ENCODE measurements at regions not wholly inside any gene's neighbourhood (a gene's known extent, or its start where the extent isn't known, plus 50 kb on each side); places are given as distances from the start of the nearest gene placed in this dataset.
A peak's percentile ranks its signal among the peaks of the same experiment; 100 is the strongest.

DNA sequence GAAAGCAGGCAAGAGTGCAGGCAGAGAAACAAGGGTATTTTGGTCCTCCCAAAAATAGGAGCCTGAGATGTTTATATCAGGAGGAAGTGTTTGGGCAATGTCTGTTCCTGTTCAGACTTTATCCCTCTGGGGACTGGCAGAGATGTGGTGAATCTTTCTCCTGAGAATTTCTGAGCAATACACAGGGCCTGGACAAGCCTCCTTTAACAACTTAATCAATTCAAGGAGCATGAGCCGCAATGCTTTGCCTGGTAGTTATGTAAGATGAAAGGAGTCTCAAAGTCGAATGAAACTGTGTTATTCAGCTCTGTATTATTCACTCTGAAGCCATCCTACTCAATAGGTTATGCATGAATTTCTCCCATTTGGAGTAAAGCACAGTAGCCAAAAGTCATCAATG, 365.6 kb downstream of the MAN2A1 start:
- Histone ChIP-seq H3K36me3 (ENCODE audit: low read depth) (no peaks in the 10 kb centered on the region), H3K27me3 (ENCODE audit: insufficient read depth, poor library complexity, severe bottlenecking) (no peaks in the 10 kb centered on the region), H3K4me1 (ENCODE audit: insufficient read depth, poor library complexity, severe bottlenecking) (peaks cover 6% of the 10 kb centered on the region), H3K9me3 (ENCODE audit: severe bottlenecking) (no peaks in the 10 kb centered on the region), H3K27ac (ENCODE audit: poor library complexity, severe bottlenecking) (no peak overlapping the region), H3K4me3 (ENCODE audit: severe bottlenecking) (no peak overlapping the region)
- DNase-seq (ENCODE audit: low spot score), result no peak
- no peak for TF ChIP-seq CTCF (IDR thresholded peaks at IDR 0.05; ENCODE audit: poor library complexity, severe bottlenecking)
- peak; percentile 26; the same call in 2 of the 3 replicates for ATAC-seq (ENCODE audit: low read depth)

DNA sequence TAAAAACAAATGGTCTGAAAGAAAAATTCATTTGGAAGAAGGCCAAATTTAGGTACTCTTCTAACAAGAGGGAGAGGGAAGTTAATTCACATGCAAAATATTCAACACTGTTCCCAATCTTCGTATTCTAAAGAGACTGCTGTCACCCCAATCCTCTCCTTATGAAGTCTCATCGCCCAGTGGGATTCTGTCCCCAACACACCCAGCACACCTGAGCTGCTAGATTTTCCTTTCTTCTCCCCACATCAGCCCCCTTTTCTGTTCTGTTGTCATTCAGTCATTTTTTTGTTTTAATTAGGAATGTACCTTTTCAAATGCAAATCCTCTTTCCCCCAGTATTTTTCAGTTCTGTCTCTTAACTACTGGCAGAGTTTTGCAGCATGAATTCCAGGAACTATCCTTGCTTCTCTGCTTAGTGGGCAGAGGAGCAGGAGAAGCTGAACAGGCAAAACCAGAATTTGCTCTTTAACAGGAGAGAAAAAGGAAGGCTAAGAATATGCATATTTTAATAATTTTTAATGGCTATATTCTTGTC, 366.9 kb downstream of the MAN2A1 start:
- Histone ChIP-seq H3K27me3 (ENCODE audit: insufficient read depth, poor library complexity, severe bottlenecking) (no peaks in the 10 kb centered on the region), H3K9me3 (ENCODE audit: severe bottlenecking) (no peaks in the 10 kb centered on the region), H3K36me3 (ENCODE audit: low read depth) (no peaks in the 10 kb centered on the region), H3K4me1 (ENCODE audit: insufficient read depth, poor library complexity, severe bottlenecking) (peaks cover 6% of the 10 kb centered on the region), H3K4me3 (ENCODE audit: severe bottlenecking) (no peak overlapping the region), H3K27ac (ENCODE audit: poor library complexity, severe bottlenecking) (no peak overlapping the region)
- no peak for ATAC-seq (ENCODE audit: low read depth)
- DNase-seq (ENCODE audit: low spot score), result no peak
- TF ChIP-seq CTCF (IDR thresholded peaks at IDR 0.05; ENCODE audit: poor library complexity, severe bottlenecking), result no peak

DNA sequence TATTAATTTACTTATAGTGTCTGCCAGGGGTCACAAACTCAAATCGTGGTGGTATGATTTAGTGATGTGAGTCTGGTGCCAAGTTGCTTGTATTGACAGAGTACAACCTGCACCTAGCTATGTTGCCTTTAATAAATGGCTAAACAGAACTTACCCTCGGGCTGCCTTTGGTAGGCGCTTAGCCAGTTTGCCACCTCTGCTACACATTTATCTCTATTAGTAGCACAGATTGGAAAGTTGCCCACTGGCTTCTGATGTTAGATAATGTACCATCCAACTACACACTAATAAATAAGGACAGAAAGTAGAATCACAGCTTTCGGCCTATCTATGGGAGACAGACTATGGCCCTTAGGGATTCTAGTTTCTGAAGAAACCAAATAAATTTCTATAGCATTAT, 368.4 kb downstream of the MAN2A1 start:
- no peak; the same call in 2 of the 3 replicates for ATAC-seq (ENCODE audit: low read depth)
- Histone ChIP-seq H3K27me3 (ENCODE audit: insufficient read depth, poor library complexity, severe bottlenecking) (no peaks in the 10 kb centered on the region), H3K4me3 (ENCODE audit: severe bottlenecking) (no peak overlapping the region), H3K36me3 (ENCODE audit: low read depth) (no peaks in the 10 kb centered on the region), H3K9me3 (ENCODE audit: severe bottlenecking) (no peaks in the 10 kb centered on the region), H3K4me1 (ENCODE audit: insufficient read depth, poor library complexity, severe bottlenecking) (peaks cover 6% of the 10 kb centered on the region), H3K27ac (ENCODE audit: poor library complexity, severe bottlenecking) (no peak overlapping the region)
- DNase-seq (ENCODE audit: low spot score), result no peak
- TF ChIP-seq CTCF (IDR thresholded peaks at IDR 0.05; ENCODE audit: poor library complexity, severe bottlenecking), result no peak

- H3K9me3 ChIP-seq (ENCODE audit: severe bottlenecking), result no peaks in the 10 kb centered on the region
- H3K4me1 ChIP-seq (ENCODE audit: insufficient read depth, poor library complexity, severe bottlenecking), result peaks cover 3% of the 10 kb centered on the region
- ATAC-seq (ENCODE audit: low read depth), result no peak
- no peaks in the 10 kb centered on the region for H3K27me3 ChIP-seq (ENCODE audit: insufficient read depth, poor library complexity, severe bottlenecking)
- no peak for DNase-seq (ENCODE audit: low spot score)
- no peaks in the 10 kb centered on the region for H3K36me3 ChIP-seq (ENCODE audit: low read depth)
- no peak overlapping the region for H3K4me3 ChIP-seq (ENCODE audit: severe bottlenecking)
- TF ChIP-seq CTCF (IDR thresholded peaks at IDR 0.05; ENCODE audit: poor library complexity, severe bottlenecking), result no peak
- H3K27ac ChIP-seq (ENCODE audit: poor library complexity, severe bottlenecking), result no peak overlapping the region
Measured at GRCh38 chr5:110062246-110062645, 372.5 kb downstream of the MAN2A1 start.

Measured in RWPE2 (cell line).